ENCODE measurements at regions not wholly inside any gene's neighbourhood (a gene's known extent, or its start where the extent isn't known, plus 50 kb on each side); places are given as distances from the start of the nearest gene placed in this dataset.

- no peak for TF ChIP-seq CTCF (IDR thresholded peaks at IDR 0.05; ENCODE audit: low read length)
- no peak for TF ChIP-seq EZH2 (IDR thresholded peaks at IDR 0.05; ENCODE audit: borderline replicate concordance, low read length)
Observed at GRCh38 chr5:92994392-92994791, 586.6 kb downstream of the NR2F1-AS1 start.

Measured in OCI-LY1 (cell line).